Ovary (tissue), 7 donors: ENCODE measurements at regions not wholly inside any gene's neighbourhood (a gene's known extent, or its start where the extent isn't known, plus 50 kb on each side); places are given as distances from the start of the nearest gene placed in this dataset.

ENCODE experiments used
- DNase-seq, 5 donors: peaks; one replicate each; pipeline ENCODE4 v3.0.0-alpha.2; 2019 to 2020
- H3K27ac ChIP-seq, 2 donors: fragments of 200-600 bp; one replicate each; pipeline versions ENCODE4 v1.5.1 to v1.8.0; 2019 to 2022
- H3K27me3 ChIP-seq: fragments of 200-600 bp; one replicate; pipeline ENCODE4 v1.8.0; 2022
- H3K36me3 ChIP-seq: fragments of 200-600 bp; sonication (generic); one replicate; pipeline ENCODE4 v1.5.1; 2019
- H3K4me1 ChIP-seq: one replicate; pipeline ENCODE4 v1.8.1; 2013; ENCODE audit warnings: mild to moderate bottlenecking, moderate library complexity; ENCODE audit not compliant: insufficient read depth
- H3K4me3 ChIP-seq: fragments of 200-600 bp; sonication (generic); one replicate; pipeline ENCODE4 v1.5.1; 2017
- H3K9me3 ChIP-seq, 2 donors: fragments of 200-600 bp in 1 of 2; sonication (generic) in 1 of 2; one replicate each; pipeline versions ENCODE4 v1.5.1 to v1.8.1; 2013 to 2019; ENCODE audit warnings: mild to moderate bottlenecking in 1 of 2, moderate library complexity in 1 of 2
- EP300 ChIP-seq: sonication (generic); formaldehyde crosslinking; IDR thresholded peaks from one replicate; pipeline ENCODE4 v1.6.1; 2017; ENCODE audit warnings: antibody characterized with exemption
- POLR2A ChIP-seq: fragments of 450-650 bp; IDR thresholded peaks from one replicate; pipeline ENCODE4 v1.6.1; 2017; ENCODE audit warnings: antibody characterized with exemption, mild to moderate bottlenecking, moderate library complexity
- WGBS, 3 donors: extraction: QIAGEN DNeasy Blood & Tissue Kit in 1 of 3; methylation state at CpG; one replicate each; pipeline versions ENCODE4 v1.1.5 to v1.1.7; 2013 to 2017; 5-methylcytosine and 5-hydroxymethylcytosine counted together
- intact Hi-C, 4 donors: fragments of 100-400 bp; cut with DNase I; formaldehyde crosslinking; loops; one replicate each; pipeline versions ENCODE4 v1.11.0 to v1.15.1; 2022 to 2023
- TF ChIP-seq, protein P1 (sequence below), 3 donors: fragments of 450-650 bp in 2 of 3; fragments of 200-600 bp in 1 of 3; IDR thresholded peaks; one replicate each; pipeline versions ENCODE4 v1.5.1 to v1.8.0; 2016 to 2022; ENCODE audit warnings: antibody characterized with exemption in 3 of 3, mild to moderate bottlenecking in 1 of 3
- donor health status: DM: no; HTN: no; CAD: no; lungs with moderate emphysema.
- donor health status: DM: no; HTN: no; CAD: no.
- donor health status: Bipolar disorder and iron deficiency.
- donor health status: DM: no; HTN: no; CAD: no.
- donor health status: DM: yes; HTN: yes; CAD: no.

DNA sequence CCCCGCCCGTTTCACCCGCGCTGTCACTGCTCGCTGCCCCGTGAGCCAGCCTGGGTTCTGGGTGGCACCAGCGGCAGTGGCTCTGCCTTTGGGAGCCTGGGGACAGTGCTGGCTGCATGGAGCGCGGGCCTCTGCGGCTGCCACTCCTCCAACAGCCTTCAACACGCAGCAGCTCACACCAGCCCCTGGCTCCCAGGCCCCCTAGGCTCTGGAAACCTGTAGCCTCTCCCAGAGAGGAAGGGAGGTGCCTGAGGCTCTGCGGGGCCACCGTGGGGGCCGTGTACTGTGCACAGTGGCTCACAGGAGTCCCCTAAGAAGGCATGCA is 163.9 kb upstream of the AFDN start:
- intact Hi-C loops: no loop called here
- no peak overlapping the region for H3K4me3 ChIP-seq
- no peaks in the 10 kb centered on the region for H3K9me3 ChIP-seq
- DNase-seq: no peak
- peaks cover 7% of the 10 kb centered on the region for H3K4me1 ChIP-seq
- TF ChIP-seq POLR2A: no peak
- TF ChIP-seq EP300: no peak
- TF ChIP-seq, protein P1, sequence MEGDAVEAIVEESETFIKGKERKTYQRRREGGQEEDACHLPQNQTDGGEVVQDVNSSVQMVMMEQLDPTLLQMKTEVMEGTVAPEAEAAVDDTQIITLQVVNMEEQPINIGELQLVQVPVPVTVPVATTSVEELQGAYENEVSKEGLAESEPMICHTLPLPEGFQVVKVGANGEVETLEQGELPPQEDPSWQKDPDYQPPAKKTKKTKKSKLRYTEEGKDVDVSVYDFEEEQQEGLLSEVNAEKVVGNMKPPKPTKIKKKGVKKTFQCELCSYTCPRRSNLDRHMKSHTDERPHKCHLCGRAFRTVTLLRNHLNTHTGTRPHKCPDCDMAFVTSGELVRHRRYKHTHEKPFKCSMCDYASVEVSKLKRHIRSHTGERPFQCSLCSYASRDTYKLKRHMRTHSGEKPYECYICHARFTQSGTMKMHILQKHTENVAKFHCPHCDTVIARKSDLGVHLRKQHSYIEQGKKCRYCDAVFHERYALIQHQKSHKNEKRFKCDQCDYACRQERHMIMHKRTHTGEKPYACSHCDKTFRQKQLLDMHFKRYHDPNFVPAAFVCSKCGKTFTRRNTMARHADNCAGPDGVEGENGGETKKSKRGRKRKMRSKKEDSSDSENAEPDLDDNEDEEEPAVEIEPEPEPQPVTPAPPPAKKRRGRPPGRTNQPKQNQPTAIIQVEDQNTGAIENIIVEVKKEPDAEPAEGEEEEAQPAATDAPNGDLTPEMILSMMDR (IDR thresholded peaks at IDR 0.05): no peak
- H3K27me3 ChIP-seq: no peaks in the 10 kb centered on the region
- no peaks in the 10 kb centered on the region for H3K36me3 ChIP-seq
- WGBS, 3 donors: 65 to 80% (median 76%) methylated on average over 7 to 14 of the region's 14 CpGs
- no peak overlapping the region for H3K27ac ChIP-seq

DNA sequence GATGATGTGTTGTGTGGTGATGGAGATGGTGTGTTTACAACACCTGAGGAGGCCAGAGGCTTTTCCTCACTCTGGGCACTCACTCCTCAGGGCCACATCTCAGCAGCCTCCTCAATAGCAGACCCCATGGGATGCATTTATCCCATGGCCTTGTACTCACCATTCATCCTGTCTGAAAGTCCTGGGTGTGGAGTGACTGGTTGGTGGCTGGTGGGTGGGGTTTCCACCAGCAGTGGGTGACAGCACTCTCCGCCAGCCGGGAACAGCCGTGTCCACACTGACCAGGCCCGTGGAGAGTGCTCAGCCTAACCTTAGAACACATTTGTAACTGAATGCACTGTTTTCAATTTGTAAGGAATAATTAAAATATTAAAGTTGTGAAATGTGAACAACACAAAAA is 163.4 kb upstream of the AFDN start:
- H3K27ac ChIP-seq: no peak overlapping the region
- TF ChIP-seq, protein P1 (IDR thresholded peaks at IDR 0.05): no peak
- TF ChIP-seq EP300 (no peak), POLR2A (no peak)

DNA sequence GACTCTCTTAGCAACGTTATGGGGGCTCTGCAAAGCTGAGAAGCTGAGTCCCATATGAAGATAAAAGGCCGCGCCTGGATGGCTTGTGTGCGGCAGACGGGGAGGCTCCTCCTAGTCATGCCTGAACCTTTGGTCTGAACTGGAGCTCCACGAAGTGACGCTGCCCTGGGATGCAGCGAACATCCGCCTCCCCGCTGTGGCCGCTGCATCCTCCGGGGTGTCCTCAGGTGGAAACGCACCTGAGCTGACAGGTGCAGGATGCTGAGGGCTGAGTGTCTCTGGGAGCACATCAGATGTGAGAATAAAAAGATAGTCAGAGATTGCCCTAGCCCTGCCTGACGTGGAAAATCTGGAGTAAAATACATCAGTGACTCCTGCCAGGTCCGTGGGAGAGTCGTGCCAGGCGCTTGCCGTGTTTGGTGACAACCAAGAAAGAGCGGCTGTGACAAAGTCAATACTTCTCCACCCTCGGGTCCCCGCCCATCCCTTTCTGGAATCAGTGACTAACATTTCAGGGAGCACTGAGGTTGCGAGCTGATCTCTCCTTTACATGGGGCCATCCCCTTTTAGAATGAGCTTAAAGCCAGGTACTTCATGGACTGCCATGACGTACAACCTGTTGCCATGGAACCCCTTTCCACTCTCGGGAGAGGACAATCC is 162.8 kb upstream of the AFDN start:
- no peak for DNase-seq
- Histone ChIP-seq H3K4me3 (no peak overlapping the region), H3K27ac (no peak overlapping the region), H3K36me3 (no peaks in the 10 kb centered on the region), H3K4me1 (peaks cover 7% of the 10 kb centered on the region), H3K27me3 (no peaks in the 10 kb centered on the region), H3K9me3 (no peaks in the 10 kb centered on the region)
- WGBS, 3 donors: 91 to 94% (median 92%) methylated on average over 24 of the region's 24 CpGs
- TF ChIP-seq, protein P1 (IDR thresholded peaks at IDR 0.05): no peak
- TF ChIP-seq EP300 (no peak), POLR2A (no peak)
- intact Hi-C loops: no loop called here

More for the DNA sequence above, 163.4 kb upstream of the AFDN start:
- Histone ChIP-seq H3K36me3 (no peaks in the 10 kb centered on the region), H3K9me3 (no peaks in the 10 kb centered on the region), H3K27me3 (no peaks in the 10 kb centered on the region), H3K4me3 (no peak overlapping the region), H3K4me1 (peaks cover 7% of the 10 kb centered on the region)
- DNase-seq: no peak
- 81 to 93% (median 86%) methylated on average over 4 of the region's 4 CpGs for WGBS, 3 donors
- intact Hi-C loops: no loop called here

DNA sequence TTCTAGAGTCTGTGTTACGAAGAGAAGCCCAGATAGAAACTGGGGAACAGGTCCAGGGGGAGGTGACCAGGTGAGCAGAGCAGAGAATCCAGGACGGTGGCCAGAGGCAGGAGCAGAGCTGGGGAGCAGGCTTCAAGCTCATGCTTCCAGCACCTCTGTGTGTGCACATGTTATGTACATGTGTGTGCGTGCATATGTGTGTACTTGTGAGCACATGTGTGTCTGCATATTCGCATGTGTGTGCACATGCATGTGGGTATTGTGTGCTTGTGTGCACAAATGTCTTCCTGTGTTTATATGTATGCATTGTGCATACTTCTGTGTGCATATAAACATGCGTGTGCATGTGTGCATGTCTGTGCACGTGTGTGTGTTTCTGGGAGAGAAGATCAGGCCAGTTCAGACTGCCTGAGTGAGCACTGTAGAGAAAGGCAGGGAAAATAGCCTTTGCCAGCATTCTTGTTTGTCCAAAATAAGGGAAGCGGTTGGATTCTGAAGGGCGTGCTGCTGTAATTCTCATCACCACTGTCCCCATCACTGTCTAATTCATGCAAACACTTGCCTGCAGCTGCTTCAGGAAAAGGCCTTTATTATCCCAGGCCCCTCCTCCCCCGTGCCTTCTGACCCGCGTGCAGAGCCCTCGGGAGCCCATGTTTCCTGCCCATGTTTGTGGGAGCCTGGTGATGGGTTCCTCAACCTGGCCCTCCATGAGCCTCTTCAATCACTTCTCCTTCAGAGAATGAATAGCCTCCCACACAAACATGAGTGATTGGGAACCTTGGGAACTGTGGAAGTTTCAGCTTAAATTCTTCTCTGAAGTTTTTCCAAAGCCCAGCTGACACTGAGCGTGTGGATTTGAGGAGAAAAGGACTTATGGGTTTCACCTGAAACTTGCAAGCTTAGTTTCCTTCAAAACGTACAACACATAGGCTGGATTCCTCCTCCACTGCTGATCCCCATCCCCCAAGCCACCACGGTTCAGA is 161.7 kb upstream of the AFDN start:
- no peaks in the 10 kb centered on the region for H3K27me3 ChIP-seq
- no peak for DNase-seq
- 42 to 48% (median 43%) methylated on average over 15 of the region's 15 CpGs for WGBS, 3 donors
- no peak overlapping the region for H3K27ac ChIP-seq
- H3K9me3 ChIP-seq: no peaks in the 10 kb centered on the region
- H3K36me3 ChIP-seq: no peaks in the 10 kb centered on the region
- H3K4me3 ChIP-seq: no peak overlapping the region
- peaks cover 7% of the 10 kb centered on the region for H3K4me1 ChIP-seq
- intact Hi-C loops: no loop called here
- no peak for TF ChIP-seq EP300
- TF ChIP-seq, protein P1 (IDR thresholded peaks at IDR 0.05): no peak
- TF ChIP-seq POLR2A: no peak
